ENCODE measurements at regions not wholly inside any gene's neighbourhood (a gene's known extent, or its start where the extent isn't known, plus 50 kb on each side); places are given as distances from the start of the nearest gene placed in this dataset.

DNA sequence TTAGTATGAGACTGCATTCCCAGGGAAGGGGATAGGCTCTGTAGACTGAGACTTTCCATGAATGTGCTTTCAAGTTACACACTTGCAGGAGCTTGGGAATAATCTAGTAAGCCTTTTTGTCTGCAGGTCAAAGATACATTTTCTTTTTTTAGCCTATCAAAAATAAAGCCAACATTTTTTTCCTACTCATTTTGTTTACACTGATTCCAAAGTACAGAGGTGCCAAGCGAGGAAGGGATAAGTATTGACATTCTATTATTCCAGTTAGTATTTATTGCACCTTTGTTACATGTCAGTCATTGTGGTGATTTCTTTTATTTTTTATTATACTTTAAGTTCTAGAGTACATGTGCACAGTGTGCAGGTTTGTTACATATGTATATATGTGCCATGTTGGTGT lies 413.0 kb upstream of the CHORDC1 start:
- TF ChIP-seq CTCF (IDR thresholded peaks at IDR 0.05; ENCODE audit: low read depth, low read length), result no peak
- TF ChIP-seq EZH2phosphoT487 (IDR thresholded peaks at IDR 0.05; ENCODE audit: low read depth), result no peak
